Panc1 (cell line): ENCODE measurements at regions not wholly inside any gene's neighbourhood (a gene's known extent, or its start where the extent isn't known, plus 50 kb on each side); places are given as distances from the start of the nearest gene placed in this dataset.
"Not testable (repeated sequence)": the region's sequence is repeated elsewhere in the genome, so short reads cannot be mapped to it uniquely, and the experiment has no call there.

Experiments used
- ATAC-seq: fragments of 200-7000 bp; cut with Tn5 transposase; 2 replicates; pipeline ENCODE4 v1.9.1; 2020; ENCODE audit warnings: mild to moderate bottlenecking, moderate library complexity
- BruUV-seq: library from RNA; stranded (reverse); fragments of 400-500 nt; replicated peaks from 2 replicates; lab custom pipeline; 2021; lab: Mats Ljungman, UMichigan
- CTCF ChIA-PET: fragments of 300-600 bp; sonication (Branson Sonifier 250); formaldehyde crosslinking; loops from one replicate; lab custom pipeline; 2022; ENCODE audit warnings: antibody characterized with exemption; lab: Charles Lee
- POLR2A ChIA-PET: fragments of 300-600 bp; sonication (Branson Sonifier 250); formaldehyde crosslinking; loops from one replicate; lab custom pipeline; 2022; ENCODE audit warnings: antibody characterized with exemption; lab: Charles Lee
- DNase-seq: peaks from one replicate; pipeline ENCODE4 v3.0.0-alpha.2; 2010; ENCODE audit warnings: low read depth, low spot score
- H3K27ac ChIP-seq: 2 replicates; pipeline ENCODE4 v1.5.1; 2011; ENCODE audit warnings: mild to moderate bottlenecking, low read length, inconsistent platforms
- H3K27me3 ChIP-seq: fragments of 200-500 bp; sonication (Bioruptor generic); 2 replicates; pipeline ENCODE4 v1.6.0; 2014; ENCODE audit warnings: low read length, inconsistent platforms; ENCODE audit not compliant: control insufficient read depth, insufficient read depth
- H3K36me3 ChIP-seq: fragments of 200-500 bp; sonication (Bioruptor generic); 2 replicates; pipeline ENCODE4 v1.5.1; 2014; ENCODE audit warnings: inconsistent platforms, mild to moderate bottlenecking, low read length, moderate library complexity; ENCODE audit not compliant: control insufficient read depth, insufficient read depth
- H3K4me1 ChIP-seq: 2 replicates; pipeline ENCODE4 v1.5.1; 2011; ENCODE audit warnings: inconsistent platforms, mild to moderate bottlenecking, low read length, moderate library complexity; ENCODE audit not compliant: control insufficient read depth, insufficient read depth
- H3K4me3 ChIP-seq, 2 experiments: 2 replicates each; pipeline ENCODE4 v1.5.1; 2011 to 2012; ENCODE audit warnings: low read depth in 2 of 2, low read length in 2 of 2, mild to moderate bottlenecking in 2 of 2, inconsistent platforms in 1 of 2, moderate library complexity in 1 of 2
- H3K9me3 ChIP-seq: fragments of 200-500 bp; sonication (Bioruptor generic); 2 replicates; pipeline ENCODE4 v1.5.1; 2014; ENCODE audit warnings: low read depth, mild to moderate bottlenecking, inconsistent platforms, low read length, moderate library complexity; ENCODE audit not compliant: control insufficient read depth, insufficient read depth
- POLR2AphosphoS5 ChIP-seq: IDR thresholded peaks from 2 replicates; pipeline ENCODE4 v1.6.1; 2012; ENCODE audit warnings: mild to moderate bottlenecking, low read depth, low read length, moderate library complexity
- REST ChIP-seq, 2 experiments: IDR thresholded peaks; 2 replicates each; pipeline ENCODE4 v1.6.1; 2011 to 2012; ENCODE audit warnings: low read depth in 2 of 2, control low read depth in 1 of 2, low read length in 1 of 2, mild to moderate bottlenecking in 1 of 2, moderate library complexity in 1 of 2; ENCODE audit not compliant: insufficient read depth in 1 of 2
- SIN3A ChIP-seq: IDR thresholded peaks from 2 replicates; pipeline ENCODE4 v1.6.1; 2012; ENCODE audit warnings: low read depth, mild to moderate bottlenecking, low read length, moderate library complexity, borderline replicate concordance; ENCODE audit not compliant: insufficient read depth
- TCF7L2 ChIP-seq: IDR thresholded peaks from 2 replicates; pipeline ENCODE4 v1.6.1; 2011; ENCODE audit warnings: mild to moderate bottlenecking, low read depth, low read length, inconsistent platforms
- in situ Hi-C: cut with HindIII; loops from 2 replicates; pipeline ENCODE4 v1.10.0; 2016; ENCODE audit warnings: low sequenced_read_pairs, low pct_unique_long_range_greater_than_20kb
- intact Hi-C: fragments of 100-400 bp; cut with micrococcal nuclease; formaldehyde crosslinking; loops from one replicate; pipeline ENCODE4 v1.10.0; 2022; ENCODE audit not compliant: unreplicated experiment
- TF ChIP-seq, protein P1 (sequence below): fragments of 450-650 bp; IDR thresholded peaks from 2 replicates; pipeline ENCODE4 v1.5.1; 2017; ENCODE audit warnings: mild to moderate bottlenecking

DNA sequence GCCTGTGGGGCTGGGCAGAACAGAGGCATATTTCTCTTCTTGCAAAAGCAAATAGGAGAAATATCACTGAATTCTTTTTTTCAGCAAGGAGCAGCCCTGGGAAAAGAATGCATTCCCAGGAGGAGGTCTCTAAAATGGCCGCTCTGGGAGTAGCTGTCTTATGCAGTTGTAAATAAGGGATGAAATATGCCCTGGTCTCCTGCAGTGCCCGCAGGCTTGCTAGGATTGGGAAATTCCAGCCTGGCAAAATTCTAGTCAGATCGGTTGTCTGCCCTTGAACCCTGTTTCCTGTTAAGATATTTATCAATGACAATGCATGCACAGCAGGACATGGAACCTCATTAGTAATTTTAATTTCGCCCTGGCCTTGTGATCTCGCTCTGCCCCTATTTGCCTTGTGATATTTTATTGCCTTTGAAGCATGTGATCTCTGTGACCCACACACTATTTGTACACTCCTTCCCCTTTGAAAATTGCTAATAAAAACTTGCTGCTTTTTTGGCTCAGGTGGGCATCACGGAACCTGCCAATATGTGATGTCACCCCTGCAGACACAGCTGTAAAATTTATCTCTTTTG lies 1993.2 kb downstream of the PCDH9 start:
- intact Hi-C loops (no loop called here), in situ Hi-C loops (no loop called here)
- ChIA-PET CTCF (no interaction called here), POLR2A (no interaction called here)
- ATAC-seq (no peak), DNase-seq (no peak)
- no peaks in the 10 kb centered on the region for H3K4me1 ChIP-seq
- H3K4me3 ChIP-seq, result no peak overlapping the region
- BruUV-seq, result no TSS peak
- TF ChIP-seq REST (IDR thresholded peaks at IDR 0.05; ENCODE audit: insufficient read depth in 1 of 2, low read depth in 2 of 2, low read length in 1 of 2) (no peak), SIN3A (no peak), TCF7L2 (no peak), POLR2AphosphoS5 (no peak)
- TF ChIP-seq, protein P1, sequence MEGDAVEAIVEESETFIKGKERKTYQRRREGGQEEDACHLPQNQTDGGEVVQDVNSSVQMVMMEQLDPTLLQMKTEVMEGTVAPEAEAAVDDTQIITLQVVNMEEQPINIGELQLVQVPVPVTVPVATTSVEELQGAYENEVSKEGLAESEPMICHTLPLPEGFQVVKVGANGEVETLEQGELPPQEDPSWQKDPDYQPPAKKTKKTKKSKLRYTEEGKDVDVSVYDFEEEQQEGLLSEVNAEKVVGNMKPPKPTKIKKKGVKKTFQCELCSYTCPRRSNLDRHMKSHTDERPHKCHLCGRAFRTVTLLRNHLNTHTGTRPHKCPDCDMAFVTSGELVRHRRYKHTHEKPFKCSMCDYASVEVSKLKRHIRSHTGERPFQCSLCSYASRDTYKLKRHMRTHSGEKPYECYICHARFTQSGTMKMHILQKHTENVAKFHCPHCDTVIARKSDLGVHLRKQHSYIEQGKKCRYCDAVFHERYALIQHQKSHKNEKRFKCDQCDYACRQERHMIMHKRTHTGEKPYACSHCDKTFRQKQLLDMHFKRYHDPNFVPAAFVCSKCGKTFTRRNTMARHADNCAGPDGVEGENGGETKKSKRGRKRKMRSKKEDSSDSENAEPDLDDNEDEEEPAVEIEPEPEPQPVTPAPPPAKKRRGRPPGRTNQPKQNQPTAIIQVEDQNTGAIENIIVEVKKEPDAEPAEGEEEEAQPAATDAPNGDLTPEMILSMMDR, result no peak
- no peaks in the 10 kb centered on the region for H3K27me3 ChIP-seq
- H3K27ac ChIP-seq, result no peak overlapping the region
- H3K36me3 ChIP-seq, result no peaks in the 10 kb centered on the region
- no peaks in the 10 kb centered on the region for H3K9me3 ChIP-seq

- CTCF ChIA-PET, result no interaction called here
- Histone ChIP-seq H3K9me3 (no peaks in the 10 kb centered on the region; the same call in 1 of the 2 replicates), H3K27ac (no peak overlapping the region), H3K27me3 (no peaks in the 10 kb centered on the region), H3K4me1 (no peaks in the 10 kb centered on the region), H3K36me3 (no peaks in the 10 kb centered on the region), H3K4me3 (no peak overlapping the region)
- no TSS peak for BruUV-seq
- ATAC-seq (no peak), DNase-seq (no peak)
- TF ChIP-seq POLR2AphosphoS5, result no peak
- TF ChIP-seq, protein P1, result no peak
- TF ChIP-seq SIN3A, result no peak
- no peak for TF ChIP-seq REST (IDR thresholded peaks at IDR 0.05; ENCODE audit: insufficient read depth in 1 of 2, low read depth in 2 of 2, low read length in 1 of 2)
- TF ChIP-seq TCF7L2, result no peak
- in situ Hi-C loops, result no loop called here
- POLR2A ChIA-PET, result no interaction called here
- intact Hi-C loops, result no loop called here
Measured at GRCh38 chr13:65217471-65217995, 2012.6 kb downstream of the PCDH9 start.

- CTCF ChIA-PET, ATAC-seq, in situ Hi-C loops, DNase-seq, H3K27me3 ChIP-seq, H3K27ac ChIP-seq, intact Hi-C loops, H3K9me3 ChIP-seq, H3K36me3 ChIP-seq, POLR2A ChIA-PET, H3K4me3 ChIP-seq, H3K4me1 ChIP-seq, BruUV-seq: not testable (repeated sequence)
Measured at GRCh38 chr13:65202845-65203244, 2027.3 kb downstream of the PCDH9 start.
